Stomach smooth muscle (tissue), 2 donors: ENCODE measurements at regions not wholly inside any gene's neighbourhood (a gene's known extent, or its start where the extent isn't known, plus 50 kb on each side); places are given as distances from the start of the nearest gene placed in this dataset.

Experiments
- H3K27ac ChIP-seq: one replicate; pipeline ENCODE4 v1.7.0; 2013; ENCODE audit warnings: mild to moderate bottlenecking, low read length, inconsistent platforms
- H3K27me3 ChIP-seq, 2 donors: one replicate each; pipeline ENCODE4 v1.7.0; 2013; ENCODE audit warnings: low read length in 2 of 2; ENCODE audit not compliant: insufficient read depth in 2 of 2, control insufficient read depth in 1 of 2
- H3K36me3 ChIP-seq, 2 donors: one replicate each; pipeline ENCODE4 v1.7.0; 2013; ENCODE audit warnings: low read length in 2 of 2; ENCODE audit not compliant: control insufficient read depth in 2 of 2, insufficient read depth in 2 of 2
- H3K4me1 ChIP-seq: one replicate; pipeline ENCODE4 v1.7.0; 2013; ENCODE audit warnings: low read length; ENCODE audit not compliant: control insufficient read depth, insufficient read depth
- H3K4me3 ChIP-seq, 2 donors: one replicate each; pipeline ENCODE4 v1.7.0; 2013; ENCODE audit warnings: low read length in 2 of 2
- H3K9ac ChIP-seq, 2 donors: one replicate each; pipeline ENCODE4 v1.7.0; 2013; ENCODE audit warnings: low read length in 2 of 2, mild to moderate bottlenecking in 1 of 2
- H3K9me3 ChIP-seq, 2 donors: one replicate each; pipeline ENCODE4 v1.7.0; 2013; ENCODE audit warnings: low read length in 2 of 2; ENCODE audit not compliant: control insufficient read depth in 2 of 2
- donor health status: healthy.
- donor health status: Pancreatic carcinoma.

- no peaks in the 10 kb centered on the region for H3K36me3 ChIP-seq
- no peaks in the 10 kb centered on the region for H3K9me3 ChIP-seq
- no peak overlapping the region for H3K9ac ChIP-seq
- no peak overlapping the region for H3K4me3 ChIP-seq
- H3K4me1 ChIP-seq: no peaks in the 10 kb centered on the region
- H3K27ac ChIP-seq: no peak overlapping the region
- no peaks in the 10 kb centered on the region for H3K27me3 ChIP-seq
Observed at GRCh38 chr21:20404915-20405314, 593.3 kb upstream of the NCAM2 start.

GRCh38 chr21:20418353-20418752, 579.9 kb upstream of the NCAM2 start:
- no peak overlapping the region for H3K9ac ChIP-seq
- no peak overlapping the region for H3K27ac ChIP-seq
- H3K4me1 ChIP-seq: no peaks in the 10 kb centered on the region
- no peaks in the 10 kb centered on the region for H3K36me3 ChIP-seq
- H3K9me3 ChIP-seq: no peaks in the 10 kb centered on the region
- H3K27me3 ChIP-seq: no peaks in the 10 kb centered on the region
- H3K4me3 ChIP-seq: no peak overlapping the region

- H3K27ac ChIP-seq: no peak overlapping the region
Observed at GRCh38 chr21:20419772-20420171, 578.4 kb upstream of the NCAM2 start.

GRCh38 chr21:20424943-20425342, 573.3 kb upstream of the NCAM2 start:
- Histone ChIP-seq H3K27ac (no peak overlapping the region), H3K4me1 (no peaks in the 10 kb centered on the region), H3K4me3 (no peak overlapping the region), H3K9ac (no peak overlapping the region), H3K9me3 (no peaks in the 10 kb centered on the region), H3K27me3 (no peaks in the 10 kb centered on the region), H3K36me3 (no peaks in the 10 kb centered on the region)

More at GRCh38 chr21:20419772-20420171, 578.4 kb upstream of the NCAM2 start:
- no peak overlapping the region for H3K9ac ChIP-seq
- no peaks in the 10 kb centered on the region for H3K36me3 ChIP-seq
- no peaks in the 10 kb centered on the region for H3K27me3 ChIP-seq
- no peaks in the 10 kb centered on the region for H3K9me3 ChIP-seq
- H3K4me3 ChIP-seq: no peak overlapping the region
- no peaks in the 10 kb centered on the region for H3K4me1 ChIP-seq

GRCh38 chr21:20425856-20426255, 572.4 kb upstream of the NCAM2 start:
- Histone ChIP-seq H3K27me3 (no peaks in the 10 kb centered on the region), H3K4me1 (no peaks in the 10 kb centered on the region), H3K9ac (no peak overlapping the region), H3K36me3 (no peaks in the 10 kb centered on the region), H3K9me3 (no peaks in the 10 kb centered on the region), H3K27ac (no peak overlapping the region), H3K4me3 (no peak overlapping the region)

- no peak overlapping the region for H3K4me3 ChIP-seq
- no peaks in the 10 kb centered on the region for H3K4me1 ChIP-seq
- no peaks in the 10 kb centered on the region for H3K27me3 ChIP-seq
- H3K27ac ChIP-seq: no peak overlapping the region
- no peaks in the 10 kb centered on the region for H3K9me3 ChIP-seq
- H3K36me3 ChIP-seq: no peaks in the 10 kb centered on the region
- no peak overlapping the region for H3K9ac ChIP-seq
Observed at GRCh38 chr21:20440338-20440737, 557.9 kb upstream of the NCAM2 start.

- Histone ChIP-seq H3K9me3 (no peaks in the 10 kb centered on the region), H3K36me3 (no peaks in the 10 kb centered on the region), H3K4me3 (no peak overlapping the region), H3K9ac (no peak overlapping the region), H3K4me1 (no peaks in the 10 kb centered on the region), H3K27ac (no peak overlapping the region), H3K27me3 (no peaks in the 10 kb centered on the region)
Observed at GRCh38 chr21:20443558-20444155, 554.6 kb upstream of the NCAM2 start.

GRCh38 chr21:20445971-20446370, 552.2 kb upstream of the NCAM2 start:
- Histone ChIP-seq H3K9ac (no peak overlapping the region), H3K27ac (no peak overlapping the region), H3K27me3 (no peaks in the 10 kb centered on the region), H3K9me3 (no peaks in the 10 kb centered on the region), H3K36me3 (no peaks in the 10 kb centered on the region), H3K4me3 (no peak overlapping the region), H3K4me1 (no peaks in the 10 kb centered on the region)

GRCh38 chr21:20451046-20451445, 547.2 kb upstream of the NCAM2 start:
- H3K27ac ChIP-seq: no peak overlapping the region
- no peaks in the 10 kb centered on the region for H3K27me3 ChIP-seq
- no peaks in the 10 kb centered on the region for H3K36me3 ChIP-seq
- no peak overlapping the region for H3K9ac ChIP-seq
- no peak overlapping the region for H3K4me3 ChIP-seq
- no peaks in the 10 kb centered on the region for H3K9me3 ChIP-seq
- no peaks in the 10 kb centered on the region for H3K4me1 ChIP-seq

- no peaks in the 10 kb centered on the region for H3K4me1 ChIP-seq
- H3K9me3 ChIP-seq: no peaks in the 10 kb centered on the region
- H3K27ac ChIP-seq: no peak overlapping the region
- H3K36me3 ChIP-seq: no peaks in the 10 kb centered on the region
- H3K27me3 ChIP-seq: no peaks in the 10 kb centered on the region
- H3K9ac ChIP-seq: no peak overlapping the region
- no peak overlapping the region for H3K4me3 ChIP-seq
Observed at GRCh38 chr21:20452935-20453334, 545.3 kb upstream of the NCAM2 start.

GRCh38 chr21:20459838-20460237, 538.4 kb upstream of the NCAM2 start:
- Histone ChIP-seq H3K9ac (no peak overlapping the region), H3K27ac (no peak overlapping the region), H3K9me3 (no peaks in the 10 kb centered on the region), H3K4me1 (no peaks in the 10 kb centered on the region), H3K4me3 (no peak overlapping the region), H3K36me3 (no peaks in the 10 kb centered on the region), H3K27me3 (no peaks in the 10 kb centered on the region)
